GM23338 (cell line): ENCODE measurements at regions not wholly inside any gene's neighbourhood (a gene's known extent, or its start where the extent isn't known, plus 50 kb on each side); places are given as distances from the start of the nearest gene placed in this dataset.

ENCODE experiments used
- ATAC-seq: fragments of 200-7000 bp; cut with Tn5 transposase; 3 replicates; pipeline ENCODE4 v1.9.1; 2020
- DNase-seq: peaks from one replicate; pipeline ENCODE4 v3.0.0-alpha.2; 2015; ENCODE audit warnings: low spot score
- H2AFZ ChIP-seq: fragments of 200-600 bp; sonication (generic); 2 replicates; pipeline ENCODE4 v1.8.0; 2016; ENCODE audit warnings: antibody characterized with exemption, mild to moderate bottlenecking, moderate library complexity
- H3F3A ChIP-seq: fragments of 200-600 bp; sonication (generic); replicated peaks from 2 replicates; pipeline ENCODE4 v1.8.0; 2017; ENCODE audit warnings: antibody characterized with exemption, mixed run types, low read depth
- H3K27ac ChIP-seq: fragments of 200-600 bp; sonication (generic); 2 replicates; pipeline ENCODE4 v1.6.1; 2016; ENCODE audit warnings: low read depth
- H3K27me3 ChIP-seq: fragments of 200-600 bp; sonication (generic); 2 replicates; pipeline ENCODE4 v1.8.0; 2016; ENCODE audit warnings: mild to moderate bottlenecking, mixed run types, moderate library complexity; ENCODE audit not compliant: insufficient read depth
- H3K36me3 ChIP-seq: fragments of 200-600 bp; sonication (generic); 2 replicates; pipeline ENCODE4 v1.8.0; 2016; ENCODE audit warnings: mild to moderate bottlenecking; ENCODE audit not compliant: insufficient read depth
- H3K4me1 ChIP-seq: fragments of 200-600 bp; sonication (generic); 2 replicates; pipeline ENCODE4 v1.8.0; 2016; ENCODE audit warnings: mild to moderate bottlenecking, moderate library complexity; ENCODE audit not compliant: insufficient read depth
- H3K4me2 ChIP-seq: fragments of 200-600 bp; sonication (generic); 2 replicates; pipeline ENCODE4 v1.7.1; 2017; ENCODE audit warnings: mixed run types
- H3K4me3 ChIP-seq: fragments of 200-600 bp; sonication (generic); 2 replicates; pipeline ENCODE4 v1.6.1; 2016; ENCODE audit warnings: mixed run types
- H3K79me2 ChIP-seq: fragments of 200-600 bp; sonication (generic); replicated peaks from 2 replicates; pipeline ENCODE4 v1.8.0; 2017; ENCODE audit warnings: mild to moderate bottlenecking; ENCODE audit not compliant: insufficient read depth
- H3K9me2 ChIP-seq: fragments of 200-600 bp; sonication (generic); 2 replicates; pipeline ENCODE4 v1.8.0; 2017; ENCODE audit not compliant: insufficient read depth
- H4K20me1 ChIP-seq: fragments of 200-600 bp; sonication (generic); replicated peaks from 2 replicates; pipeline ENCODE4 v1.8.0; 2017; ENCODE audit warnings: mild to moderate bottlenecking; ENCODE audit not compliant: insufficient read depth
- H3K27ac Mint-ChIP-seq: 2 replicates; pipeline ENCODE4 v1.8.0; 2020; ENCODE audit warnings: inconsistent platforms, mild to moderate bottlenecking, moderate library complexity, mixed read lengths
- H3K27me3 Mint-ChIP-seq: 3 replicates; pipeline ENCODE4 v1.8.0; 2022; ENCODE audit warnings: low read depth, mild to moderate bottlenecking, moderate library complexity, mixed read lengths, inconsistent platforms; ENCODE audit not compliant: insufficient read depth, poor library complexity
- H3K36me3 Mint-ChIP-seq: 3 replicates; pipeline ENCODE4 v1.8.0; 2021; ENCODE audit warnings: low read depth, mild to moderate bottlenecking, inconsistent platforms, moderate library complexity, mixed read lengths
- H3K4me1 Mint-ChIP-seq: 3 replicates; pipeline ENCODE4 v1.8.0; 2020; ENCODE audit warnings: mild to moderate bottlenecking, inconsistent platforms, mixed read lengths
- H3K4me3 Mint-ChIP-seq: 3 replicates; pipeline ENCODE4 v1.8.0; 2021; ENCODE audit warnings: moderate library complexity, mild to moderate bottlenecking, inconsistent platforms, mixed read lengths
- H3K9me3 Mint-ChIP-seq: 3 replicates; pipeline ENCODE4 v1.8.0; 2020; ENCODE audit warnings: moderate library complexity, mild to moderate bottlenecking, inconsistent platforms, mixed read lengths
- CREB1 ChIP-seq: fragments of 250-450 bp; sonication (Bioruptor Pico); IDR thresholded peaks from 2 replicates; pipeline ENCODE4 v1.5.0; 2020; ENCODE audit warnings: low read depth, mild to moderate bottlenecking, moderate library complexity
- STAT1 ChIP-seq: IDR thresholded peaks from one replicate; pipeline ENCODE4 v1.6.1; 2016; ENCODE audit warnings: antibody characterized with exemption; ENCODE audit not compliant: unreplicated experiment
- ZNF331 ChIP-seq: fragments of 250-450 bp; sonication (Bioruptor Pico); IDR thresholded peaks from 2 replicates; pipeline ENCODE4 v1.5.0; 2020; ENCODE audit warnings: low read depth, mild to moderate bottlenecking, moderate library complexity
- TF ChIP-seq, protein P1 (sequence below), 2 experiments: fragments of 200-600 bp in 1 of 2; sonication (generic) in 1 of 2; conservative IDR thresholded peaks; 2 replicates each; pipeline versions ENCODE4 v1.5.1 to v1.6.1; 2016 to 2017; ENCODE audit warnings: antibody characterized with exemption in 2 of 2, low read depth in 2 of 2, mild to moderate bottlenecking in 2 of 2, moderate library complexity in 1 of 2
- TF ChIP-seq, protein P2 (sequence below): IDR thresholded peaks from one replicate; pipeline ENCODE4 v1.6.1; 2018; ENCODE audit warnings: antibody characterized with exemption; ENCODE audit not compliant: unreplicated experiment
- TF ChIP-seq, protein P3 (sequence below): fragments of 250-450 bp; sonication (Bioruptor Pico); IDR thresholded peaks from 2 replicates; pipeline ENCODE4 v1.5.0; 2020; ENCODE audit warnings: mild to moderate bottlenecking, moderate library complexity

DNA sequence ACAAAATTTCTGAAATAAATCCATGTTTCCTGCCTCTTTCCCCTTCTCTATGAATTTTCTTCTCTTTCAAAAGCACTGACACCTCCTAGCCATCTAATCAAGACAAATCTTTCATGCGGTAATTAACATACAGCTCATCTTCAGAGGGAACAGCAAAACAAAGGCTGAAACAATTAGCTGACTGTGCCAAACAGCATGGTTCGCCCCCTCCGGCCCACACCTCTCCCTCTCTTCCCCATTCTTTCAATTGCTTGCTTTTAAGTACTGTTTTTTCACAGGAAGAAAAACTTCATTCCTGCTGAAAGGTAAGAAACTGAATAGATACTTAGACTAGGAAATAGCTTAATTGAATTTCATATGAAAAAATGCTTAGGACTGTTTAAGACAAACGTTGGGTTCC lies 291.1 kb upstream of the NOCT start:
- Mint-ChIP-seq H3K4me3 (no peak overlapping the region; the same call in 2 of the 3 replicates), H3K27ac (no peak overlapping the region), H3K36me3 (no peaks in the 10 kb centered on the region), H3K9me3 (no peaks in the 10 kb centered on the region), H3K4me1 (peaks cover 59% of the 10 kb centered on the region), H3K27me3 (peaks cover 2% of the 10 kb centered on the region)
- Histone ChIP-seq H3K4me3 (peak overlapping the region; percentile 13; the same call in 1 of the 2 replicates), H2AFZ (no peak overlapping the region), H3K27ac (no peak overlapping the region), H4K20me1 (no peaks in the 10 kb centered on the region), H3F3A (no peaks in the 10 kb centered on the region), H3K4me1 (peaks cover 53% of the 10 kb centered on the region), H3K79me2 (no peaks in the 10 kb centered on the region), H3K9me2 (no peaks in the 10 kb centered on the region), H3K36me3 (no peaks in the 10 kb centered on the region), H3K27me3 (no peaks in the 10 kb centered on the region), H3K4me2 (peak overlapping the region; percentile 50)
- peak; percentile 96 for ATAC-seq
- DNase-seq: peak; percentile 47
- TF ChIP-seq, protein P1, sequence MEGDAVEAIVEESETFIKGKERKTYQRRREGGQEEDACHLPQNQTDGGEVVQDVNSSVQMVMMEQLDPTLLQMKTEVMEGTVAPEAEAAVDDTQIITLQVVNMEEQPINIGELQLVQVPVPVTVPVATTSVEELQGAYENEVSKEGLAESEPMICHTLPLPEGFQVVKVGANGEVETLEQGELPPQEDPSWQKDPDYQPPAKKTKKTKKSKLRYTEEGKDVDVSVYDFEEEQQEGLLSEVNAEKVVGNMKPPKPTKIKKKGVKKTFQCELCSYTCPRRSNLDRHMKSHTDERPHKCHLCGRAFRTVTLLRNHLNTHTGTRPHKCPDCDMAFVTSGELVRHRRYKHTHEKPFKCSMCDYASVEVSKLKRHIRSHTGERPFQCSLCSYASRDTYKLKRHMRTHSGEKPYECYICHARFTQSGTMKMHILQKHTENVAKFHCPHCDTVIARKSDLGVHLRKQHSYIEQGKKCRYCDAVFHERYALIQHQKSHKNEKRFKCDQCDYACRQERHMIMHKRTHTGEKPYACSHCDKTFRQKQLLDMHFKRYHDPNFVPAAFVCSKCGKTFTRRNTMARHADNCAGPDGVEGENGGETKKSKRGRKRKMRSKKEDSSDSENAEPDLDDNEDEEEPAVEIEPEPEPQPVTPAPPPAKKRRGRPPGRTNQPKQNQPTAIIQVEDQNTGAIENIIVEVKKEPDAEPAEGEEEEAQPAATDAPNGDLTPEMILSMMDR (conservative IDR thresholded peaks at IDR 0.05; ENCODE audit: low read depth in 2 of 2): no peak
- TF ChIP-seq, protein P2, sequence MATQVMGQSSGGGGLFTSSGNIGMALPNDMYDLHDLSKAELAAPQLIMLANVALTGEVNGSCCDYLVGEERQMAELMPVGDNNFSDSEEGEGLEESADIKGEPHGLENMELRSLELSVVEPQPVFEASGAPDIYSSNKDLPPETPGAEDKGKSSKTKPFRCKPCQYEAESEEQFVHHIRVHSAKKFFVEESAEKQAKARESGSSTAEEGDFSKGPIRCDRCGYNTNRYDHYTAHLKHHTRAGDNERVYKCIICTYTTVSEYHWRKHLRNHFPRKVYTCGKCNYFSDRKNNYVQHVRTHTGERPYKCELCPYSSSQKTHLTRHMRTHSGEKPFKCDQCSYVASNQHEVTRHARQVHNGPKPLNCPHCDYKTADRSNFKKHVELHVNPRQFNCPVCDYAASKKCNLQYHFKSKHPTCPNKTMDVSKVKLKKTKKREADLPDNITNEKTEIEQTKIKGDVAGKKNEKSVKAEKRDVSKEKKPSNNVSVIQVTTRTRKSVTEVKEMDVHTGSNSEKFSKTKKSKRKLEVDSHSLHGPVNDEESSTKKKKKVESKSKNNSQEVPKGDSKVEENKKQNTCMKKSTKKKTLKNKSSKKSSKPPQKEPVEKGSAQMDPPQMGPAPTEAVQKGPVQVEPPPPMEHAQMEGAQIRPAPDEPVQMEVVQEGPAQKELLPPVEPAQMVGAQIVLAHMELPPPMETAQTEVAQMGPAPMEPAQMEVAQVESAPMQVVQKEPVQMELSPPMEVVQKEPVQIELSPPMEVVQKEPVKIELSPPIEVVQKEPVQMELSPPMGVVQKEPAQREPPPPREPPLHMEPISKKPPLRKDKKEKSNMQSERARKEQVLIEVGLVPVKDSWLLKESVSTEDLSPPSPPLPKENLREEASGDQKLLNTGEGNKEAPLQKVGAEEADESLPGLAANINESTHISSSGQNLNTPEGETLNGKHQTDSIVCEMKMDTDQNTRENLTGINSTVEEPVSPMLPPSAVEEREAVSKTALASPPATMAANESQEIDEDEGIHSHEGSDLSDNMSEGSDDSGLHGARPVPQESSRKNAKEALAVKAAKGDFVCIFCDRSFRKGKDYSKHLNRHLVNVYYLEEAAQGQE: no peak
- TF ChIP-seq STAT1 (no peak), CREB1 (no peak), ZNF331 (CRISPR knock-in tag) (no peak)
- TF ChIP-seq, protein P3, sequence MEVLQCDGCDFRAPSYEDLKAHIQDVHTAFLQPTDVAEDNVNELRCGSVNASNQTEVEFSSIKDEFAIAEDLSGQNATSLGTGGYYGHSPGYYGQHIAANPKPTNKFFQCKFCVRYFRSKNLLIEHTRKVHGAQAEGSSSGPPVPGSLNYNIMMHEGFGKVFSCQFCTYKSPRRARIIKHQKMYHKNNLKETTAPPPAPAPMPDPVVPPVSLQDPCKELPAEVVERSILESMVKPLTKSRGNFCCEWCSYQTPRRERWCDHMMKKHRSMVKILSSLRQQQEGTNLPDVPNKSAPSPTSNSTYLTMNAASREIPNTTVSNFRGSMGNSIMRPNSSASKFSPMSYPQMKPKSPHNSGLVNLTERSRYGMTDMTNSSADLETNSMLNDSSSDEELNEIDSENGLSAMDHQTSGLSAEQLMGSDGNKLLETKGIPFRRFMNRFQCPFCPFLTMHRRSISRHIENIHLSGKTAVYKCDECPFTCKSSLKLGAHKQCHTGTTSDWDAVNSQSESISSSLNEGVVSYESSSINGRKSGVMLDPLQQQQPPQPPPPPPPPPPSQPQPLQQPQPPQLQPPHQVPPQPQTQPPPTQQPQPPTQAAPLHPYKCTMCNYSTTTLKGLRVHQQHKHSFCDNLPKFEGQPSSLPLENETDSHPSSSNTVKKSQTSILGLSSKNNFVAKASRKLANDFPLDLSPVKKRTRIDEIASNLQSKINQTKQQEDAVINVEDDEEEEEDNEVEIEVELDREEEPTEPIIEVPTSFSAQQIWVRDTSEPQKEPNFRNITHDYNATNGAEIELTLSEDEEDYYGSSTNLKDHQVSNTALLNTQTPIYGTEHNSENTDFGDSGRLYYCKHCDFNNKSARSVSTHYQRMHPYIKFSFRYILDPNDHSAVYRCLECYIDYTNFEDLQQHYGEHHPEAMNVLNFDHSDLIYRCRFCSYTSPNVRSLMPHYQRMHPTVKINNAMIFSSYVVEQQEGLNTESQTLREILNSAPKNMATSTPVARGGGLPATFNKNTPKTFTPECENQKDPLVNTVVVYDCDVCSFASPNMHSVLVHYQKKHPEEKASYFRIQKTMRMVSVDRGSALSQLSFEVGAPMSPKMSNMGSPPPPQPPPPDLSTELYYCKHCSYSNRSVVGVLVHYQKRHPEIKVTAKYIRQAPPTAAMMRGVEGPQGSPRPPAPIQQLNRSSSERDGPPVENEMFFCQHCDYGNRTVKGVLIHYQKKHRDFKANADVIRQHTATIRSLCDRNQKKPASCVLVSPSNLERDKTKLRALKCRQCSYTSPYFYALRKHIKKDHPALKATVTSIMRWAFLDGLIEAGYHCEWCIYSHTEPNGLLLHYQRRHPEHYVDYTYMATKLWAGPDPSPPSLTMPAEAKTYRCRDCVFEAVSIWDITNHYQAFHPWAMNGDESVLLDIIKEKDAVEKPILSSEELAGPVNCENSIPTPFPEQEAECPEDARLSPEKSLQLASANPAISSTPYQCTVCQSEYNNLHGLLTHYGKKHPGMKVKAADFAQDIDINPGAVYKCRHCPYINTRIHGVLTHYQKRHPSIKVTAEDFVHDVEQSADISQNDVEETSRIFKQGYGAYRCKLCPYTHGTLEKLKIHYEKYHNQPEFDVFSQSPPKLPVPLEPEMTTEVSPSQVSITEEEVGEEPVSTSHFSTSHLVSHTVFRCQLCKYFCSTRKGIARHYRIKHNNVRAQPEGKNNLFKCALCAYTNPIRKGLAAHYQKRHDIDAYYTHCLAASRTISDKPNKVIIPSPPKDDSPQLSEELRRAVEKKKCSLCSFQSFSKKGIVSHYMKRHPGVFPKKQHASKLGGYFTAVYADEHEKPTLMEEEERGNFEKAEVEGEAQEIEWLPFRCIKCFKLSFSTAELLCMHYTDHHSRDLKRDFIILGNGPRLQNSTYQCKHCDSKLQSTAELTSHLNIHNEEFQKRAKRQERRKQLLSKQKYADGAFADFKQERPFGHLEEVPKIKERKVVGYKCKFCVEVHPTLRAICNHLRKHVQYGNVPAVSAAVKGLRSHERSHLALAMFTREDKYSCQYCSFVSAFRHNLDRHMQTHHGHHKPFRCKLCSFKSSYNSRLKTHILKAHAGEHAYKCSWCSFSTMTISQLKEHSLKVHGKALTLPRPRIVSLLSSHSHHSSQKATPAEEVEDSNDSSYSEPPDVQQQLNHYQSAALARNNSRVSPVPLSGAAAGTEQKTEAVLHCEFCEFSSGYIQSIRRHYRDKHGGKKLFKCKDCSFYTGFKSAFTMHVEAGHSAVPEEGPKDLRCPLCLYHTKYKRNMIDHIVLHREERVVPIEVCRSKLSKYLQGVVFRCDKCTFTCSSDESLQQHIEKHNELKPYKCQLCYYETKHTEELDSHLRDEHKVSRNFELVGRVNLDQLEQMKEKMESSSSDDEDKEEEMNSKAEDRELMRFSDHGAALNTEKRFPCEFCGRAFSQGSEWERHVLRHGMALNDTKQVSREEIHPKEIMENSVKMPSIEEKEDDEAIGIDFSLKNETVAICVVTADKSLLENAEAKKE: no peak
